GM21360 (cell line): ENCODE measurements at regions not wholly inside any gene's neighbourhood (a gene's known extent, or its start where the extent isn't known, plus 50 kb on each side); places are given as distances from the start of the nearest gene placed in this dataset.
"Not testable (repeated sequence)": the region's sequence is repeated elsewhere in the genome, so short reads cannot be mapped to it uniquely, and the experiment has no call there.

Experiments
- ATAC-seq: cut with Tn5 transposase; IDR thresholded peaks from one replicate; pipeline ENCODE4 v1.9.1; 2021; ENCODE audit warnings: mild to moderate bottlenecking, moderate library complexity; ENCODE audit not compliant: unreplicated experiment

- no peak for ATAC-seq
Observed at GRCh38 chr1:214141486-214141885, 139.5 kb upstream of the SMYD2 start.

GRCh38 chr1:214143006-214143992 lies 137.7 kb upstream of the SMYD2 start:
- no peak for ATAC-seq

DNA sequence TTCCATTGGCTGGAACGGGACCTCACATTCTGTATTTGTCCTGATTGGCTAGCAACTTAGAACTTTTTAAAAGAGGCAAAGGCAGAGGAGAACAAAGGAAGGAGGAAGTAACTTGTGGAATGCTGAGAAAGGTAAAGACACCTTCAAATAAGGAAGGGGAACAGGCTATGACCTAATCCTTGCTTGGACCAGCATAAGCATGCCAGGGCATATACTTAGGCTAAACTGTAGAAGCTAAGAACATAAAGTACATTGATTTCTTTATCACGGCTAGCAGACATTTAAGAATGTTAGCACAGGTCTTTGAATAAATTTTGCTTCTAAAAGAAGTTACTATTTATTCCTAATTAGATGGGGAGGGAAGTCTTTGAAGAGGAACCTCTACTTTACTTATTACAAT lies 136.4 kb upstream of the SMYD2 start:
- ATAC-seq, result not testable (repeated sequence)

- no peak for ATAC-seq
Observed at GRCh38 chr1:214146523-214146922, 134.4 kb upstream of the SMYD2 start.

DNA sequence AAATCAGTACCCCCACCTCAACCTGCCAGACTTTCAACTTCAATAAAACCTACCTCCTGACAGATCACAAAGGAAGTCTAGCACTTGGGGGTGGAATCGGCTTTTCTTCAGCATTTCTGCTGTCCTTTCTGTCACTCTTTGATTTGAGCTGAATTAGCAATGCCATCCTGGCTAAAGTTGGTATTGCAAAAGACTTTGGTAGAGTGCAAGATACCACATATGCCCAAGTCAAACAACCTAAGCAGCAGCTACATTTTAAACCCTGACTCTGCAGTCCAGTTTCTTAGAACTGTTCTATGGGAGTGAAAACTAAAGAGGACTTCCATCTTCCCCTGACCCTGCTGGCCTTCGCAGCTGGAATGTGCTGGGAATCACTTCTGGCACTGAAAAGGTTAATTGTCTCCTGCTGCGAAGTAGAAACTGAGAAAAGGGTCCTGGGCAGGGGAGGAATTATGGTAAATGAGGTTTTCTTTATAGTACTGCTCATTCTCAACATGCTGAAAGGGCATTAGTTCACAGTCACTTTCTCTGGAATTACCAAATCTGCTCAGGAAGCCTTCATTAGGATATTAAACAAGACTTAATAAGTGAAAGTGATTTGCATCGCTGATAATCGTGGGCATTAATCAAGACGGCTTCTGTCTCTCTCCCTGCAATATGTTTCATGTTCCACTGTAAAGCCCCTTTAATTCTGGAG lies 126.2 kb upstream of the SMYD2 start:
- no peak for ATAC-seq

- ATAC-seq, result no peak
Observed at GRCh38 chr1:214155987-214156625, 124.9 kb upstream of the SMYD2 start.

GRCh38 chr1:214164173-214164572 lies 116.8 kb upstream of the SMYD2 start:
- ATAC-seq, result no peak

- ATAC-seq, result no peak
Observed at GRCh38 chr1:214165850-214166374, 115.0 kb upstream of the SMYD2 start.

DNA sequence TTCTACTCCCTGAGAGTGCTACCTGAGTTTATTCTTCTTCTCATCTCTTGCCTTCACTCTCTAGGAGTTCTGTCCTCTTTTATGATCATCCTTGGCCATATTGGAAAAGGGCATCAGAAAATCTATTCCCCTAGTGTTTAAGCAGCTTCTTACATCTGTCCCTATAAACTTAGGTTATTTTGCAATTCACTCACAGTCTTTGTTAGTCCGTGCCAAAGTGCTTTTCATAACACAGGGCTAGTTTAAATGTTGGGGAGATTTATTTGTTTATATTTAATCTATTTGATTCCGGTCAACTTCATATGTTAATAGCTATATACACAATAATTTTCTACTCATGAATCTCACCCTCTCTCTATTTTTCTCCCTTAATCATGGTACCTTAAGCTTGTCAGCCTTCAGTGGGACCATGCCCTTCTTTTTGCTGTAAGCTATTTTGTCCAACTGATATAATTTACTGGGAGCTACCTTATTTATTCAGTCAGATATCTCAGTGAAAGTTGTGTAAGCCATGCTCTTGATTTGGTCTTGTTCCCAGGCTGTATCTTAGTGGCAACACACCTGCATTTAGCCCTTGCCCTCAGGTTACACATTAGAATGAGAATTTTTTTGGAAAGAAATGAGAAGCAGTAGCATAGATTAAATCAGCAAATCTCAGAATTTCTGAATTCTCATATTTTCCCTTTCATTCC lies 106.3 kb upstream of the SMYD2 start:
- ATAC-seq, result no peak

- no peak for ATAC-seq
Observed at GRCh38 chr1:214178102-214178501, 102.9 kb upstream of the SMYD2 start.

DNA sequence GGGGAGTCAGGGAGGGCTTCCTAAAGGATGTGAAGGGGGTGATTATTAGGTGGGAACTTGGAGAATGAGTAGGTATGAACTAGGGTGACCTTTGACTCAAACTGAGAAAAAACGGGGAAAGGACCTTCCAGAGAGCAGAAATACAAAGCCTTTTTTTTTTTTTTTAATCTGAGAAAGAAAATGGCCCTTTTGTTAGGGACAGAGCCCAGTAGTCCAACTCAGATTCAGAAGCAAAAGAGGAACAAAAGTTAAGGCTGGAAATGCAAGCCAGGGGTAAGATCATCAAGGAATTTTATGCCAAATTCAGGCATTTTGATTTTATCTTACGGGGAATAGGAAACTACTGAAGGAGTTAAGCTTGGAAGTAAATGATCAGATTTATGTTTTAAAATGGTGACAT lies 96.0 kb upstream of the SMYD2 start:
- no peak for ATAC-seq

DNA sequence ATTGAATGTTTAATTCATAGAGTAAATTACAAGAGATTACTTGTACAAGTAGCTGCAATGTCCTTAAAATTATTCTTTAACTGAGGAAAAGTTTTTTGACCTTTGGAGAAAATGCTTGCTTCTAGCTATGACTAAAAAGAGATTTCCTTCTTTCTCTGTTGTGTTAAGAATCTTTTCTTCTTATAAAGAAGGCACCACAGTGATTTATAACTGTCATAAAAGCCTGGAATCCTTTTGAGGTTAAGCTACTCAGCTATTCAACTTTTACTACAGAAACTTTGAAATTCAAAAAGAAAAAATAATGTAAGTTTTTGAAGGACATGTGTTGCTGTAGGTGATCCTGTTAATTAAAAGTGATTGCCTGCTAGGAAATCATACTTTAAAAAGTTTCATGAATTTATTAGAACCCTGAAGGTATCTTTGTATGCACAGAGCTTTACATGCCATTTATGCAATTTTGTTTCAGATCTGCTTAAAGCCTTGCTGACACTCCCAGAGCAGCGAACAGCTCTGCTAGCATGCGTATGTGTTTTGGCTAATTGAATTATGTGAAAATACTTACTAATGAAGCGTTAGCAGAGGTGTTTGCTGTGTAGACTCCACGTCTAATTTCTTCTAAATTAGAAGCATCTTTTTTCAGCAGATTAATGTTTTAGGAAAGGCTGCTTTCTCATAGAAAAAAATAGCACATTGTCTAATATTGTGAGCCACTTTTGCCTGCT lies 94.7 kb upstream of the SMYD2 start:
- ATAC-seq, result no peak

DNA sequence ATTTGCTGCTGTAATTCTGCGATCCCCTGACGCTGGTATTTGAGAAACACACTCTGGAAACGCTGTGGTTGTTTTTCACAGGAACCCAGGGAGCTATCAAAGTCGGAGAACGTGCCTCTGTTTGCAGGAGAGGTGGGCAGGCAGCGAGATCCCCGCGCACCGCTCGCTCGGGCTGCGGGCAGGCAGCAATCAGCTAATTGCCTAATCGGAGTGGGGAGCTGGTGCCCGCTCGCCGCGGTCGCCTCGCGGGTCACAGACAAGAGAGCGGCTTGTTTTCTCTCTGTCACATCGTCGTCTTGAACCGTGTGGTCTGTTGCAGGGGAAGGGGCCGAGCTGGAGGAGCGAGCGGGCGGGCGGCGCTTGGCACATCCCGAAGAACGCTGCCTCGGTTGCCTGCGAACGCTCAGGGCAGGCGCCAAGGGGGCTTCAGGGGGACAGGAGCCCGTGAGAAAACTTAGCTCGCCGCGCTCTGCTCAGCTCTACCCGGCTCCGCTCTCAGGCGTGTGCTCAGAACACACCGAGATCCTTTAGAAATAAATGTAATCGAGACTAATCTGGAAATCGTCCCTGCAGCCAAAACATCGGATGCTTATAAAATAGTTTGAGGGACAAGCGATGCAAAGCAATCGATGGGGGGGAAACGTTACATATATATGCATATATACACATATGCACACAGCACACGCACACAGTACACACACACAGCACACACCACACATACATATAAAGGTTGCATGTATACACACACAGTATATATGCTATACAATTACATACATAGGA lies 93.6 kb upstream of the SMYD2 start:
- no peak for ATAC-seq

DNA sequence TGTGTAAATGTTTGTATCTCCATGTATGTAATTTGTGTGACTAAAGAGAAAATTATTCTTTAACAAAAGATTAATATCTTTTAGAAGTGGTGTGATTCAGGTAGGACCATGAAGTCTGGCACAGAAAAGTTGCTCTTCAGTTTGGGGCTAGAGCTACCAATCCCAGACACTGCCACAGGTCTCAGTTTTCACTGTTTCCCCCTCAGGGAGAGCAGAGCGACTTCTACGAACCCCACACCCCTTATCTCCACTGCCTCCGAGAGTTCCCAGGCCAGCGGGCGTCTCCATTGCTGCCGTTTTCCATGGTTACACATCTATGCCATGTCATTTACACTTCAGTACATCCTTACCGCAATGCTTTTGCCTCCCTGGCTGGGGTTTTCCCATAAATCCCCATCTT lies 93.0 kb upstream of the SMYD2 start:
- ATAC-seq, result no peak

- ATAC-seq, result no peak
Observed at GRCh38 chr1:214188835-214189234, 92.1 kb upstream of the SMYD2 start.

DNA sequence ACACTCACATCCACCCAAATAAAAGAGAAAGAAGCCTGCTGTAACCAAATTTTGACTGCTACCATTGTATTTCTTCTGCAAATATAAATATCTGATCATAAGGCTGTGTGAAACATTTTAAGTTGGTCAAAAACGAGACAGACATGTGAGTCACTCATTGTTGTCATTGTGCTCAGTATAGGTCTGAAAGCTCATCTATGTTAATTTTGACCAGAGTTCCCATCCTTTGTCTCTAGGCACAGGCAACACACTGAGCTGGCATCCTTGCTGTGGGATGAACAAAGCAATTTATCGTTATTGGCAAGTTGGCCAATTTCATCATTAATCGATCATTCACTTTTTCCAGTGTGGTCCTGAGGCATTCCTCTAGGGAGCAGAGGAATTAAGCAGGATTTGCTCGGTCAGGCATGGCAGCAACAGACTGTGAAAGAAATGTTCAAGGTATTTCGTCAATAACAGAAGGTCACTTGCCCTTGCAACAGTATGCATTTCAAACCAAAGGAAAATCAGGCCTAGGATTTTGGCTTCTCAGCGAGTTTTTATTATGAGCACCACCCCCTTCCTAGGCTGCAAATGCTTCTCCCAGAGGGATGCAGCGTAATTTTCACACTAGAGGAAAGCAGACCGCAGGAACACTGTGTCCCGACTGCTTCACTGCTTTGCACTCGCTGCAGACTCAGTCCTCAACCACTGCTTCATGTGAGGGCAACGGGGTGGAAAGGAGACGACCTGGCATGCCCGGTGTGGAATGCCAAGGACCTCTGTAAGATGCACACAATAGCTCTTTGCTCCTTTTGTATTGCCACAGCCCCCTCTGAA lies 87.9 kb upstream of the SMYD2 start:
- ATAC-seq, result no peak

- ATAC-seq, result no peak
Observed at GRCh38 chr1:214193691-214194090, 87.3 kb upstream of the SMYD2 start.

DNA sequence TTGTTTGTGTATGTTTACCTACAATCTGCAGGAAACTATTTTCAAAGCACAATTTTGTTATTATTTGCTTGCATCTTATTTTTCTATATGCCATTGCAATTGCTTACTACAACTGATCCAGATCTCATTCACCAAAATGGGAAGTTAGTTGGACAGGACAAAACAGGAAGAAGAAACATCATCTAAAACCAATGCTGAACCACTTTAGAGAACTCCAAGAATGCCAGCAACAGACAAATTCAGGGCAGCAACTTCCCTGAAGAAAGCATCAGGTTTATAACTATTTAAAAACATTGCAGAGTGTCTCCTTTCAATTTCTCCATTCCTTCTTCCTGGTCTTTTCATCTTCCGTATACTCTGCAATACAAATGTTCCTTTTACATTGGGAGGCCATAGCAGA lies 82.4 kb upstream of the SMYD2 start:
- ATAC-seq, result no peak

DNA sequence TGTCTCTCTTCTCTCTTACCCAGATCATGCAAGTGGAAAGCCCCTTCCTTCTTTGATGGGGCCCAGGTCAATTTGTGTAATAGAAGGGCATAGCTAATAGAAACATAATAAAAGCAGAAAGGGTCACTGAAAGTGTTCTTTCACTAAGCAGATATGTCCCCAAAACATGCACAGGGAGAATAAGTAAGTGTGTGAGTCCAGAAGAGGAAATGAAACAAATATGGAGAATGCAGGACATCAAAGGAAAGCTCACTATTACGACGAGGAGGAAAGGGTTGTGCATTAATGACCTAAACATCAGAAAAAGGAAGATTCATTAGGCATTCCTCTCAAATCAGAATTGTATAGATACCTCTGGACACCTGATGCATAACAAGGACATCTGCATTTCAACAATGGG lies 81.4 kb upstream of the SMYD2 start:
- no peak for ATAC-seq
